ENCODE measurements at regions not wholly inside any gene's neighbourhood (a gene's known extent, or its start where the extent isn't known, plus 50 kb on each side); places are given as distances from the start of the nearest gene placed in this dataset.

DNA sequence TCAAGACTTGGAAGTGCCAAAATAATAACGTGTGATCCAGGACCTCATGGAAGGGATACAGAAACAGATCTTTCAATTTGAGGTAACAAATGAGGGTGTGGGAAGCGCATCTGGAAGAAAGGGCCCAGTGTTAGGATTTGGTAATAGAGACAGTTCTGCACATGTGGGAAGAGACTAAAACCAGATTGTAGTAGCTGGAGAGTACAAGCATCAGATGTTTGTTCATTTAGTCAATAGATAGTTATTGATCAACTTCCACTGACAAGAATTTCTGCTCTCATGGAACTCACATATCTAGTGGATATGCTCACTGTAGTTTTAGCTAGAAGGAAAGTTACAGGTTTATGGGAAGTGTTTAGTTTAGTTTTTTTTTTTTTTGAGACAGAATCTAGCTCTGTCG, 153.6 kb downstream of the TLR5 start:
- BruUV-seq (replicated peaks): no TSS peak
- DNase-seq: no peak
- H3K14ac ChIP-seq (replicated peaks; ENCODE audit: low read depth, low read length): no peak overlapping the region
- no peaks in the 10 kb centered on the region for H3K36me3 ChIP-seq (ENCODE audit: control insufficient read depth, insufficient read depth, low read length)
- no peaks in the 10 kb centered on the region for H3K27me3 ChIP-seq (ENCODE audit: control insufficient read depth, insufficient read depth, low read length)
- WGBS, 2 experiments (ENCODE audit: extremely low coverage in 2 of 2, insufficient read length in 1 of 2): 60% methylated on average over 1 of the region's 3 CpGs; no CpG with 5 or more reads in 1 of the 2 experiments
- H2AK5ac ChIP-seq (ENCODE audit: low read depth, low read length): no peak overlapping the region
- no peak overlapping the region for H3K4ac ChIP-seq (ENCODE audit: low read depth, low read length)
- H2AK9ac ChIP-seq (replicated peaks; ENCODE audit: low read depth, low read length, poor library complexity): no peak overlapping the region
- in situ Hi-C loops (cut with MboI; ENCODE audit: low sequenced_read_pairs): no loop called here
- dilution Hi-C loops (cut with HindIII; ENCODE audit: low sequenced_read_pairs, unreplicated experiment): no loop called here
- intact Hi-C loops (cut with micrococcal nuclease): no loop called here
- no peak overlapping the region for H3K23ac ChIP-seq (ENCODE audit: low read depth, low read length)
- no peak overlapping the region for H4K8ac ChIP-seq (ENCODE audit: low read depth in 2 of 2, low read length in 2 of 2)
- H3K9ac ChIP-seq (ENCODE audit: low read depth, low read length): no peak overlapping the region
- no peak for ATAC-seq (ENCODE audit: low read depth)
- no peak overlapping the region for H3K27ac ChIP-seq (ENCODE audit: insufficient read depth, low read length)
- no peak overlapping the region for H2AFZ ChIP-seq (replicated peaks; ENCODE audit: low read length, poor library complexity)
- H3K4me3 ChIP-seq (ENCODE audit: insufficient read depth, low read depth, low read length): no peak overlapping the region
- no peaks in the 10 kb centered on the region for H3K79me1 ChIP-seq (ENCODE audit: low read depth in 1 of 2, low read length in 2 of 2)
- no peak overlapping the region for H3K4me2 ChIP-seq (ENCODE audit: low read depth, low read length)
- ChIA-PET CTCF (interaction anchor here (1.0 kb wide), 1 partner anchor 14 kb away, joined by 4 read pairs; no protein-coding TSS in a partner anchor), POLR2A (ENCODE audit: unreplicated experiment) (no interaction called here)
- no peaks in the 10 kb centered on the region for H3K4me1 ChIP-seq (ENCODE audit: control insufficient read depth, insufficient read depth, low read length)
- no peak overlapping the region for H2BK15ac ChIP-seq (ENCODE audit: low read depth, low read length)
- H3K18ac ChIP-seq (ENCODE audit: low read depth, low read length): no peak overlapping the region
- H3K56ac ChIP-seq (ENCODE audit: extremely low read depth, insufficient read depth, low read length): no peak overlapping the region
- H4K20me1 ChIP-seq (ENCODE audit: insufficient read depth, low read length): no peaks in the 10 kb centered on the region
- no peak overlapping the region for H2BK120ac ChIP-seq (ENCODE audit: low read depth, low read length)
- H4K91ac ChIP-seq (ENCODE audit: insufficient read depth, low read depth, low read length): no peak overlapping the region
- no peak overlapping the region for H4K5ac ChIP-seq (ENCODE audit: low read depth, low read length)
- no peak overlapping the region for H2BK20ac ChIP-seq (ENCODE audit: low read depth, low read length)
- no peak overlapping the region for H2BK5ac ChIP-seq (ENCODE audit: low read depth, low read length, poor library complexity, severe bottlenecking)
- no peaks in the 10 kb centered on the region for H3K9me3 ChIP-seq (ENCODE audit: control insufficient read depth, insufficient read depth, low read length)
- no peak for TF ChIP-seq MAZ (IDR thresholded peaks at IDR 0.05; ENCODE audit: borderline replicate concordance, low read depth, low read length)
- no peak for TF ChIP-seq MAFK (IDR thresholded peaks at IDR 0.05; ENCODE audit: low read depth, low read length)
- TF ChIP-seq MXI1 (IDR thresholded peaks at IDR 0.05; ENCODE audit: borderline replicate concordance, low read depth, low read length): no peak
- no peak for TF ChIP-seq POLR2A (IDR thresholded peaks at IDR 0.05; ENCODE audit: low read depth, low read length)
- TF ChIP-seq RCOR1 (IDR thresholded peaks at IDR 0.05; ENCODE audit: insufficient replicate concordance, low read length): no peak
- TF ChIP-seq NFE2L2 (IDR thresholded peaks at IDR 0.05; ENCODE audit: low read depth, low read length): no peak
- TF ChIP-seq RFX5 (IDR thresholded peaks at IDR 0.05; ENCODE audit: low read depth, low read length): no peak
- TF ChIP-seq, protein P1, sequence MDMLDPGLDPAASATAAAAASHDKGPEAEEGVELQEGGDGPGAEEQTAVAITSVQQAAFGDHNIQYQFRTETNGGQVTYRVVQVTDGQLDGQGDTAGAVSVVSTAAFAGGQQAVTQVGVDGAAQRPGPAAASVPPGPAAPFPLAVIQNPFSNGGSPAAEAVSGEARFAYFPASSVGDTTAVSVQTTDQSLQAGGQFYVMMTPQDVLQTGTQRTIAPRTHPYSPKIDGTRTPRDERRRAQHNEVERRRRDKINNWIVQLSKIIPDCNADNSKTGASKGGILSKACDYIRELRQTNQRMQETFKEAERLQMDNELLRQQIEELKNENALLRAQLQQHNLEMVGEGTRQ (IDR thresholded peaks at IDR 0.05; ENCODE audit: low read depth, low read length): no peak
- TF ChIP-seq, protein P2, sequence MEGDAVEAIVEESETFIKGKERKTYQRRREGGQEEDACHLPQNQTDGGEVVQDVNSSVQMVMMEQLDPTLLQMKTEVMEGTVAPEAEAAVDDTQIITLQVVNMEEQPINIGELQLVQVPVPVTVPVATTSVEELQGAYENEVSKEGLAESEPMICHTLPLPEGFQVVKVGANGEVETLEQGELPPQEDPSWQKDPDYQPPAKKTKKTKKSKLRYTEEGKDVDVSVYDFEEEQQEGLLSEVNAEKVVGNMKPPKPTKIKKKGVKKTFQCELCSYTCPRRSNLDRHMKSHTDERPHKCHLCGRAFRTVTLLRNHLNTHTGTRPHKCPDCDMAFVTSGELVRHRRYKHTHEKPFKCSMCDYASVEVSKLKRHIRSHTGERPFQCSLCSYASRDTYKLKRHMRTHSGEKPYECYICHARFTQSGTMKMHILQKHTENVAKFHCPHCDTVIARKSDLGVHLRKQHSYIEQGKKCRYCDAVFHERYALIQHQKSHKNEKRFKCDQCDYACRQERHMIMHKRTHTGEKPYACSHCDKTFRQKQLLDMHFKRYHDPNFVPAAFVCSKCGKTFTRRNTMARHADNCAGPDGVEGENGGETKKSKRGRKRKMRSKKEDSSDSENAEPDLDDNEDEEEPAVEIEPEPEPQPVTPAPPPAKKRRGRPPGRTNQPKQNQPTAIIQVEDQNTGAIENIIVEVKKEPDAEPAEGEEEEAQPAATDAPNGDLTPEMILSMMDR (conservative IDR thresholded peaks at IDR 0.05; ENCODE audit: low read depth, low read length): no peak
- no peak for TF ChIP-seq FOS (IDR thresholded peaks at IDR 0.05; ENCODE audit: low read depth, low read length)
- TF ChIP-seq BHLHE40 (IDR thresholded peaks at IDR 0.05; ENCODE audit: low read depth, low read length): no peak
- no peak for TF ChIP-seq RAD21 (IDR thresholded peaks at IDR 0.05; ENCODE audit: low read length)
- no peak for TF ChIP-seq CHD1 (IDR thresholded peaks at IDR 0.05; ENCODE audit: low read depth, low read length)
- TF ChIP-seq, protein P3, sequence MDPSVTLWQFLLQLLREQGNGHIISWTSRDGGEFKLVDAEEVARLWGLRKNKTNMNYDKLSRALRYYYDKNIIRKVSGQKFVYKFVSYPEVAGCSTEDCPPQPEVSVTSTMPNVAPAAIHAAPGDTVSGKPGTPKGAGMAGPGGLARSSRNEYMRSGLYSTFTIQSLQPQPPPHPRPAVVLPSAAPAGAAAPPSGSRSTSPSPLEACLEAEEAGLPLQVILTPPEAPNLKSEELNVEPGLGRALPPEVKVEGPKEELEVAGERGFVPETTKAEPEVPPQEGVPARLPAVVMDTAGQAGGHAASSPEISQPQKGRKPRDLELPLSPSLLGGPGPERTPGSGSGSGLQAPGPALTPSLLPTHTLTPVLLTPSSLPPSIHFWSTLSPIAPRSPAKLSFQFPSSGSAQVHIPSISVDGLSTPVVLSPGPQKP (IDR thresholded peaks at IDR 0.05; ENCODE audit: borderline replicate concordance, low read depth, low read length): no peak
- TF ChIP-seq SMC3 (IDR thresholded peaks at IDR 0.05; ENCODE audit: low read depth, low read length): no peak
- no peak for TF ChIP-seq CEBPB (IDR thresholded peaks at IDR 0.05; ENCODE audit: low read depth, low read length)
- peaks cover 2% of the 10 kb centered on the region; the same call in 1 of the 2 replicates for H3K9me1 ChIP-seq (ENCODE audit: insufficient read depth, low read length)
